SK-N-MC (cell line): ENCODE measurements at regions not wholly inside any gene's neighbourhood (a gene's known extent, or its start where the extent isn't known, plus 50 kb on each side); places are given as distances from the start of the nearest gene placed in this dataset.
"Not testable (repeated sequence)": the region's sequence is repeated elsewhere in the genome, so short reads cannot be mapped to it uniquely, and the experiment has no call there.

Experiments used
- DNase-seq: peaks from one replicate; pipeline ENCODE4 v3.0.0-alpha.2; 2011; ENCODE audit warnings: low read depth, low spot score
- H3K27ac ChIP-seq: fragments of 200-600 bp; sonication (generic); 2 replicates; pipeline ENCODE4 v1.5.1; 2016; ENCODE audit warnings: mixed run types
- H3K36me3 ChIP-seq: fragments of 200-600 bp; sonication (generic); 2 replicates; pipeline ENCODE4 v1.6.1; 2017; ENCODE audit warnings: antibody characterized with exemption, low read length, mixed read lengths; ENCODE audit not compliant: insufficient read depth
- H3K4me3 ChIP-seq: fragments of 200-600 bp; sonication (generic); 2 replicates; pipeline ENCODE4 v1.5.1; 2016
- H3K9ac ChIP-seq: fragments of 200-600 bp; sonication (generic); 2 replicates; pipeline ENCODE4 v1.8.0; 2017; ENCODE audit warnings: mixed run types, mixed read lengths; ENCODE audit not compliant: insufficient read length
- H3K9me3 ChIP-seq: fragments of 200-600 bp; sonication (generic); 2 replicates; pipeline ENCODE4 v1.6.1; 2017; ENCODE audit warnings: low read depth, mild to moderate bottlenecking, antibody characterized with exemption, low read length, moderate library complexity, mixed read lengths
- EZH2 ChIP-seq: fragments of 200-600 bp; sonication (generic); IDR thresholded peaks from one replicate; pipeline ENCODE4 v1.6.1; 2017; ENCODE audit warnings: antibody characterized with exemption
- FOXP2 ChIP-seq: optimal IDR thresholded peaks from 2 replicates; pipeline ENCODE3; 2011; ENCODE audit warnings: mild to moderate bottlenecking, moderate library complexity; ENCODE audit not compliant: insufficient read depth; ENCODE audit errors: extremely low read length, control extremely low read depth
- POLR2AphosphoS5 ChIP-seq: IDR thresholded peaks from 2 replicates; pipeline ENCODE4 v1.6.1; 2012; ENCODE audit warnings: mild to moderate bottlenecking, low read depth, low read length, borderline replicate concordance

- TF ChIP-seq EZH2 (no peak), FOXP2 (no peak), POLR2AphosphoS5 (no peak)
Observed at GRCh38 chr14:62455446-62455845, 589.8 kb downstream of the KCNH5 start.

GRCh38 chr14:62462988-62463387, 582.3 kb downstream of the KCNH5 start:
- Histone ChIP-seq H3K9me3 (no peaks in the 10 kb centered on the region), H3K4me3 (no peak overlapping the region), H3K36me3 (no peaks in the 10 kb centered on the region), H3K27ac (no peak overlapping the region), H3K9ac (no peak overlapping the region)
- TF ChIP-seq FOXP2 (no peak), POLR2AphosphoS5 (no peak), EZH2 (no peak)
- no peak for DNase-seq

More at GRCh38 chr14:62455446-62455845, 589.8 kb downstream of the KCNH5 start:
- DNase-seq = no peak
- Histone ChIP-seq H3K27ac (no peak overlapping the region), H3K9me3 (no peaks in the 10 kb centered on the region), H3K4me3 (no peak overlapping the region), H3K9ac (no peak overlapping the region), H3K36me3 (no peaks in the 10 kb centered on the region)

- no peak overlapping the region for H3K9ac ChIP-seq
- no peak for DNase-seq
- H3K27ac ChIP-seq = no peak overlapping the region
- TF ChIP-seq FOXP2 (no peak), POLR2AphosphoS5 (no peak), EZH2 (no peak)
- no peaks in the 10 kb centered on the region for H3K9me3 ChIP-seq
- no peaks in the 10 kb centered on the region for H3K36me3 ChIP-seq
- H3K4me3 ChIP-seq = no peak overlapping the region
Observed at GRCh38 chr14:62468946-62469345, 576.3 kb downstream of the KCNH5 start.

GRCh38 chr14:62470935-62471334, 574.3 kb downstream of the KCNH5 start:
- no peaks in the 10 kb centered on the region for H3K9me3 ChIP-seq
- no peak overlapping the region for H3K9ac ChIP-seq
- H3K4me3 ChIP-seq = no peak overlapping the region
- no peak for DNase-seq
- H3K27ac ChIP-seq = no peak overlapping the region
- TF ChIP-seq POLR2AphosphoS5 (no peak), FOXP2 (no peak), EZH2 (no peak)
- no peaks in the 10 kb centered on the region for H3K36me3 ChIP-seq

GRCh38 chr14:62491146-62491545, 554.1 kb downstream of the KCNH5 start:
- DNase-seq = no peak
- TF ChIP-seq POLR2AphosphoS5 (no peak), EZH2 (no peak), FOXP2 (no peak)
- H3K9me3 ChIP-seq = no peaks in the 10 kb centered on the region

GRCh38 chr14:62497708-62498107, 547.5 kb downstream of the KCNH5 start:
- no peak for DNase-seq
- Histone ChIP-seq H3K27ac (no peak overlapping the region), H3K9ac (no peak overlapping the region), H3K4me3 (no peak overlapping the region), H3K9me3 (no peaks in the 10 kb centered on the region), H3K36me3 (no peaks in the 10 kb centered on the region)
- no peak for TF ChIP-seq EZH2
- TF ChIP-seq POLR2AphosphoS5 = no peak
- no peak for TF ChIP-seq FOXP2

More at GRCh38 chr14:62491146-62491545, 554.1 kb downstream of the KCNH5 start:
- H3K4me3 ChIP-seq = no peak overlapping the region
- no peak overlapping the region for H3K9ac ChIP-seq
- no peak overlapping the region for H3K27ac ChIP-seq
- no peaks in the 10 kb centered on the region for H3K36me3 ChIP-seq

- no peaks in the 10 kb centered on the region for H3K9me3 ChIP-seq
- TF ChIP-seq POLR2AphosphoS5 (no peak), EZH2 (no peak), FOXP2 (no peak)
- H3K4me3 ChIP-seq = no peak overlapping the region
- DNase-seq = no peak
- no peak overlapping the region for H3K27ac ChIP-seq
- H3K9ac ChIP-seq = no peak overlapping the region
- no peaks in the 10 kb centered on the region for H3K36me3 ChIP-seq
Observed at GRCh38 chr14:62501021-62501750, 544.1 kb downstream of the KCNH5 start.

- no peak overlapping the region for H3K9ac ChIP-seq
- no peak overlapping the region for H3K27ac ChIP-seq
- no peak overlapping the region for H3K4me3 ChIP-seq
- no peaks in the 10 kb centered on the region for H3K36me3 ChIP-seq
- H3K9me3 ChIP-seq = no peaks in the 10 kb centered on the region
- DNase-seq = no peak
- TF ChIP-seq FOXP2 (no peak), POLR2AphosphoS5 (no peak), EZH2 (no peak)
Observed at GRCh38 chr14:62505045-62505444, 540.2 kb downstream of the KCNH5 start.

GRCh38 chr14:62521309-62521708, 523.9 kb downstream of the KCNH5 start:
- not testable (repeated sequence) for H3K36me3 ChIP-seq, H3K4me3 ChIP-seq, H3K9me3 ChIP-seq, H3K9ac ChIP-seq, H3K27ac ChIP-seq, DNase-seq
